HK-2 (cell line): ENCODE measurements at regions not wholly inside any gene's neighbourhood (a gene's known extent, or its start where the extent isn't known, plus 50 kb on each side); places are given as distances from the start of the nearest gene placed in this dataset.
A peak's percentile ranks its signal among the peaks of the same experiment; 100 is the strongest.

Source experiments
- DNase-seq: peaks from one replicate; pipeline ENCODE4 v3.0.0-alpha.2; 2018; ENCODE audit not compliant: unreplicated experiment

DNA sequence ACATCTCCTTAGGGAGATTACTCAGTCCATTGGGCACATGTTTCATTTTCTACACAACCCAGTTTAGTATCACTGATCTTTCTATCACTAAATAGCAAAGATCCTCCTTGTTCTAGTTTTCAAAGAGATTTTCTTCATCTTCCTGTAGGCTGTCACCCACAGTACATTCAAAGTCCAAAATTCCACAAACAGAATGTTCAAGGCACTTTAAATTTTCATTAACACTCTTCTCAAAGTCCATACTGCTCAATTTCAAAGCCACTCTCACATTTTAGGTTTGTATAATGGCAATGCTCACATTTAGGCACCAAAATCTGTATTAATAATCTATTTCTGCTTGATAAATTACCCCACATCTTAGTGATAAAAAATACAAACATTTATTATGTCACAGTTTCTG lies 152.8 kb downstream of the FSIP2 start:
- no peak for DNase-seq

DNA sequence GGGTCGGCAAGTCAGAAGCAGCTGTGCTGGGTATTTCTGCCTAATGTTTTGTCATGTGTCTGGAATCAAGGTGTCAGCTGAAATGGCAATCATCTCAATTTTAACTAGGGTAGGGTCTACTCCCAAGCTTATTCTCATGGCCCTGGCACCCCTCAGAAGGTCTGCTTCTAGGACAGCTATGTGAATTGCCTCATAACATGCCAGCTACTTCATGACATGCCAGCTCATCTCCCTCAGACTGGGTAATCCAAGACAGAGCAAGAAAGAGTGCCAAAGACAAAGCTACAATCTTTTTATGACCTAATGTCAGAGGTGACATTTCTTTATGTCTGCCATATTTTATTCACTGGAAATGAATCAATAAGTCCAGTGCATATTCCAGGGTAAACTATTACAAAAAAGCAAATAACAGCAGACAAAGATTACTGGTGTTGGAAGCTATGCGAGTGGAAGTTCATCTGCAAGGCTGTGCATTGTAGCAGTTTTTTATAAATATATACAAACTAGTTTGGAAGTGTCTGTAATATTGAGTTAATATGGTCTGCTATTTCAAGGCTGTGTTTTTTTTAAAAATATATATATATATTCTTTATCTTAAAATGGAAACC lies 153.3 kb downstream of the FSIP2 start:
- no peak for DNase-seq

DNA sequence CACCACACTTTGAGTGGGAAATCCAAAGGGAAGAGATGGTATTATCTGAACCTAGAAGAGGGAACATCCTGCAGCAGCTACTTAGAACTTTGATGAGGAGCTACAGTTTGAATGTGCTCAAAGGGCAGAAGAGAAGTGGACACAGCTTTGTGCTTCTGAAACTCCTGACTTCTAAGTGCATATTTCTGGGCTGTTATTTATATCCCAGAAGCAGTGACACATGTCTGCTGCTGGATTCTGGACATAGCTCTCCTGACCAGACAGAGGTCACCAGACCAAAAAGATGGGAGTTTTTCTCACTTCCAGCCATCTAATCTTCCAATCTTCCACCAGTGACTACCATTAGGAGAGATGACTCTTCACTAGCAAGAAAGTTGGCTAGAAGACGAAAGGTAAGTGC lies 153.9 kb downstream of the FSIP2 start:
- DNase-seq: no peak

DNA sequence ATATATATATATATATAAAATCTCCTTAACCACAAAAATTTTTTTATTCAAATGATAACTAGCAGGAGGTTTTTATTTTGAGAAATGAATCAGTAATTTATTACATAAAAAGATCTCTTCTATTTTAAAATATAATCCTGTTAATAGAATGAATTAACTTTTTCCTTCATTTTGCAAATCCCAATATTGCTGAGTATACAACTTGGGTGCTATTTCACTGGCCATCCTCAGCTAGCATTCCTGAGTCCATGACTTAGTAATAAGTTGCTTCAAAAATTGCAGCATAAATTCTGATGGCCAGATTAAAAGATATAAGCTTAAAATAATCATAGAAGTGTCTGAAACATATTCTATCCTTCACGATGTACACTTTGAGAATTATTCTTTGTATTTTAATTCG lies 155.6 kb downstream of the FSIP2 start:
- no peak for DNase-seq

DNA sequence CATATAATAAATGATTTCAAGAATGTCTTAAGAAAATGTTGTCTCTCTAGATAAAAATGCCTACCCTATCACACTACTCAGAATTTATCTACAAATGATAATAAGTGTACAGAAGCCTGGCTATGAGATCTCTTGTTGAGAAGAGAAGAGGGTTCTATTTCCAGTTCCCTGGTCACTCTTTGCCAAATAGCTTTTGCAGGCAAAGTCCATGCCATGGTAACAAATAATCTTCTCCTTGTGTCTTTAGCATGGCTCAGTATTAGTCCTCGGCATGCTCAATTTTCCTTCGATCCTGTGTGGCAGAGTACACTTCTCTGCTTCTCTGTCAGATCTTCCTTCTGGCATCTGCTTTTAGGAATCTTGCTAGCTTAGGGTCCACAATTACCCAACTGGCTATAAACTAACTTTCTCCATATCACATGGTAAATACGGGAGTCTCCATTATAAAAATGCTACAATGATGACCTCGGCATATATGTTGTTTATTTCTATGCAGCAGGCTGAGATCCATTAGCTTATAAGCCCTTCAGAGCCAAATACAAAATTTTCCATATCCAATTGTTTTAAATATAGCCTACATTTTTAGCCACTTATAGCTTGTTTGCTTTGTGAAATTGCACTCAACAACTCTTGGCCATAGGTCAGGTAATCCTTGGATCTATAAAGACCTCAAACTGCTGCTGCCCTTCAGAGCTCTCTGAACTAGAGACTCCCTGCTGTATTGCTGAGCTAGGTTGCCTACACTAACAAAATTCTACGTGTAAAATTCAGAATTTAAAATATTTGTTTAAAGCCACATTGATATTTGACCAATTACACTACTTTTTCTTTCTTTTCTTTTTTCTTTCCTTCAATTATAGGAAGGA lies 157.5 kb downstream of the FSIP2 start:
- no peak for DNase-seq

DNA sequence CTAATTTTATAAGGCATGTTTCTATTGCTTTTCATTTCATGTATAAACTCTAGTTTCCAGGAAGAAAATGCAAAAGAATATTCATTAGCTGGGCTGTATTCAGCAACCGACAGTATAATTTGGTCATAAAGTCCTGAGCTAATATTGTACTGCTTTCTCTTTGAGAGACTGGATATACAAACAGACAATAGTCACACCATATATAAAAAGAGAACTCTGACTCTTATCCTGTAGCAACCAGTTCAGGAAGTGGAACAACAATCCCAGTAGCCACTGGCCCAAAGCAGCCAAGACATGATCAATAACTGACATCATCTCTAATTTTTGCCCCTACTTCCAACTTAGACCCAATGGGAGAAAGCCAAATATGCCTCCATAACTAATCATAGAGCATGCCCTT lies 160.8 kb downstream of the FSIP2 start:
- DNase-seq: no peak

DNA sequence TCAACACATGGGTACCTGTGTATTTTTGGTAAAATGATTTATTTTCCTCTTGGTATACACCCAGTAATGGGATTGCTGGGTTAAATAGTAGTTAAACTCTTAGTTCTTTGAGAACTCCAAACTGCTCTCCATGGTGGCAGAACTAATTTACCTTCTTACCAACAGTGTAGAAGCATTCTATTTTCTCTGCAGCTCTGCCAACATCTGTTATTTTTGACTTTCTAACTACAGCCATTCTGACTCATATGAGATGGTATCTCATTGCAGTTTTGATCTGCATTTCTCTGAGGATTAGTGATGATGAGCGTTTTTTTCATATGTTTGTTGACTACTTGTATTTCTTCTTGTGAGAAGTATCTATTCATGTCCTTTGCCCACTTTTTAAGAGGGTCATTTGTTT lies 180.6 kb downstream of the FSIP2 start:
- no peak for DNase-seq

DNA sequence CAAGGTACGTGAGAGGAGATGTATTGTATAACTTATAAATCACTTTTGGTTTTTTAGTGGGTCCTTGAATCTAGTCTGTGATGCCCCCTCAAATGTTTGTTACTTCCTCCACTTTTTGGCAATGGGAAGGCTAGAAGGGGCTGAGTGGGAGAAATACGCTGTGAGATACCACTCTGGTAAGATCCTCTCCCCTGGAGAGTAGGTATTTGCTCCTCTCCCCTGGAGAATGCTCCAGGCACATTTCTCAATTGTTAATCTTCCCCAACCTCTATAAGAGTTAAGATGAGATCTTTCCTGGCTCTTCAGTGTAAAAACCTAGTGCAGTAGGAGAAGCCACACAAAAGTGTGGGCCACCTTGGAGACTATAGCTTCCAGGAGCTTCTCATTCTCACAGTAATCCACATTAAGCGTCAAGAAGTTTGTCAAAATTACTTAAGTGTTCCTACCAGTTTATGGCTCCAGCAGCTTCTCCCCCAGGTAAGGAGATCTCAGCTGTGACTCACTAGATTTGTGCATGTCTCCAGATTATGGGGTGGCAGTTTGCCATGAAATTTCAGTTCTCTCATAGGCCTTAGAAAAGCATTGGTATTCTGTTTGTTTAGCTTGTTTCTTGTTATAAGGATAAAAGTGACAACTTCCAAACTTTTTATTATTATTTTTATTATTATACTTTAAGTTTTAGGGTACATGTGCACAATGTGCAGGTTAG lies 182.6 kb downstream of the FSIP2 start:
- DNase-seq: no peak

DNA sequence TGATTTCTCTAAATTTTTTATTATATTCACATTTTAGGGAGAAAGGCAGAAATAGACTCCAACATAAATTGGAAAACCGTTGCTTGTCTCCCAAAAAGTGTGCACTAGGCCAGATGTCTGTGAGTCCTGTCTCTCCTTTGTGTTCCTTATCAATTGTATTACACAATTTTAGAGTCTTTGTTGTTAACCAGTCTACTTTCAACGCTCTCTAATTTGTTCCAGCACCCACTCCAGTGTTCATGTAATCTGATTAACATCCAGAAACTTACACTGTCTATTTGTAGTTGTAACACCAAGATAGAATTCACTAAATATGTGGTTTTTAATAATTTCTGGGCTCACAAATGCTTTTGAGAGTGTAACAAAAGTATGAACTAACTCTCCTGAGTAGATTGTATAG lies 195.6 kb downstream of the FSIP2 start:
- no peak for DNase-seq

DNA sequence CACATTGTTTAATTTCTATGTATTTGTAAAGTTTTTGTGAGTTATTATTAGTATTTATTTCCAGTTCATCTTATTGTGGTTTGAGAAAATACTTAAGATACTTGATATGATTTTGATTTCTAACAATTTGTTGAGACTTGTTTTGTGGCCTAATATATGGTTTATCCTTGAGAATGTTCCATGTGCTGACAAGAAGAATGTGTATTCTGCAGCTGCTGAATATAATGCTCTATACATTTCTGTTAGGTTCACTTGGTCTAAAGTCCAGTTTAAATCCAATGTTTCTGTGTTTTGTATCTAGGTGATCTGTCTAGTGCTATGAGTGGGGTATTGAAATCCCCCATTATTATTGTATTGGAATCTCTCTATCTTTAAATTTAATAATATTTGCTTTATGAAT lies 201.3 kb downstream of the FSIP2 start:
- DNase-seq: no peak

DNA sequence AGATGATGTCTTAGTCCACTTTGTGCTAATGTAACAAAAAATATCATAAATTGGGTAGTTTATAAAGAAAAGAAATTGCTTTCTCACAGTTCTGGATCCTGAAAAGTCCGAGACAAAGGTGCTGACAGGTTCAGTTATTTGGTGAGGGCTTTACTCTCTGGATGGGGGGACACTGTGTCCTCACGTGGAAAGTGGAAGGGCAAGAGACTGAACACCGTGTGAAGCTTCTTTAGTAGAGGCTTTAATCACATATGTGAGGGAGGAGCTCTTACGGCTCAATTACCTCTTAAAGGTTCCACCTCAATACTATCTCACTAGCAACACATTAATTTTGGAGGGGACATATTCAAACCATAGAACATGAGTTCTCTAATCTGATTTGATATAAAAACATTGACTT lies 204.3 kb downstream of the FSIP2 start:
- no peak for DNase-seq

DNA sequence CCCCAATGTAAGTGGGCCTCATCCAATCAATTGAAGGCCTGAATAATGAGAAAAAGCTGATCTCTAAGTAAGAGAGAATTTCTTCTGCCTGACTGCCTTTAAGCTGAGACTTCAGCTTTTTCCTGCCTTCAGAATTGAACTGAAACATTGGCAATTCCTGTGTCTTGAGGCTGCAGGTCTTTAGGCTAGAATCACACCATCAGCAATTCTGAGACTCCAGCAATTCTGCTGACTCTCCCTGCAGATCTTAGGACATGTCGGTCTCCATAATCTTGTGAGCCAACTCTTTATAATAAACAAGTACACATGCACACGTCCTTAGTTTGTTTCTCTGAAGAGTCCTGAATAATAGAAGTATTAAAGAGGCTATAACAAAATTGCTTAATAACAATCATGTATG lies 209.1 kb downstream of the FSIP2 start:
- DNase-seq: no peak

DNA sequence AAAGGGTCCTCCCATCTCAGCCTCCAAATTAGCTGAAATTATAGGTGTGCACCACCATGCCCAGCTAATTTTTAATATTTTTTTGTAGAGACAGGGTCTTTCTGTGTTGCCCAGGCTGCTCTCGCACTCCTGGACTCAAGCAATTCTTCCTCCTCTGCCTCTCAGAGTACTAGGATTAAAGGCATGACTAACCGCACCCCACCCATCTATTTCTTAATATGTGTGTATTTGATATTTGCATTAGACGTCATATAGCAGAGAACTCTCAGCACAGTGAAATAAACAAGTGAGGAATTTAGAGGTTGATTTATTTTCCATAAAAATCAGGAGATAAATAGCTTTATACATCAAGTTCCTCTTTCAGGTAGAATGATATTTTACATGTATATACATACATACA lies 213.5 kb downstream of the FSIP2 start:
- DNase-seq: no peak

DNA sequence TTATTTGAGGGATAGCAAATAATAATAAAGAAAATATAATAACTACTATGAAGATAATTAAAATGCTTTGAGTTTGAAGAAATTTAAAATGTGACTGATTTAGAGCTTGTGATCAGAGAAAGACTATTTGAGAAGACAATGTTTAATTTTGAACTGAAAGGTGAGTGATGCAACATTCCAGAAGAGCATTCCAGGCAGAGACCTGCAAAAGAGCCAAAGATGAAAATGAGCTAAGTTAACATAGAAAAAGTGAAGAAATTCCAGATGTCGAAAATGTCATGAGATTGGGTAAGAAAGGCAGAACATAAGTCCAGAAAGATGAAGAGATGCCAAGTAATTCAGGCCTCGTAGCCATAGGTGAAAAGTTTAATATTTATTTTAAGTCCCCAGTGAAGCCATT lies 215.8 kb downstream of the FSIP2 start:
- DNase-seq: no peak

DNA sequence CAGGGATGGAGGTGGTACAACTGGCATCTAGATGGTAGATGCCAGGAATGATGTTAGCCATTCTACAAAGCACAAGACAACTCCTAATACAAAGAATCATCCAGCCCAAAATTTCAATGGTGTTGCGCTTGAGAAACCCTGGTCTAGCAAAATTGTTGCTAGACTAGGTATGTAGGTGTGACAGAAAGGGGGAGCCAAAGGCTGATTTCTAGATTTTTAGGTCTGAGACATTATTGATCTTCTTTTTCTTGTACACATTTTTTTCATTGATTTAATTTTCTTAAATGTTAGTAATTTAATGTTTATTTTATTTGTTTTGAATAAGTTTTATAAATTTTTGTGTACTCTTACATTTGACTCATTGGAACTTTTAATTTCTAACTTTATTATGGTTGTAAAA lies 216.4 kb downstream of the FSIP2 start:
- DNase-seq: no peak

DNA sequence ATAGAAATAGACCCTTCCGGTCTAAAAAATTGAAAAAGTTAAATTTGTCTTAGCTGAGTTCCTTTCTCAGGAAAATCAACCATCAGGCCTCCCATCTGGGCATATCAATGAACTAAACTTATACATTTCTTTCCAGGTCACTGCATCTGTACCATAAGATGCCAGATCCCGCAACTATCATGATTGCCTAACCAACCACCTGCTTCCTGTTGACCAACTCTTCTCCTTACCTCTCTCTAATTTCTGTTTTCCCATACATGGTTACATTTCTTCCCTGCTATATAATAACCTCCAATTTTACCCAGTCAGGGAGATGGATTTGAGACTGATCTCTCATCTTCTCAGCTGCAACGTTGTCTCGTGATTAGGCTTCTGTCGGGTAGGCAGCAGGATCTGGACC lies 228.7 kb downstream of the FSIP2 start:
- DNase-seq: no peak

DNA sequence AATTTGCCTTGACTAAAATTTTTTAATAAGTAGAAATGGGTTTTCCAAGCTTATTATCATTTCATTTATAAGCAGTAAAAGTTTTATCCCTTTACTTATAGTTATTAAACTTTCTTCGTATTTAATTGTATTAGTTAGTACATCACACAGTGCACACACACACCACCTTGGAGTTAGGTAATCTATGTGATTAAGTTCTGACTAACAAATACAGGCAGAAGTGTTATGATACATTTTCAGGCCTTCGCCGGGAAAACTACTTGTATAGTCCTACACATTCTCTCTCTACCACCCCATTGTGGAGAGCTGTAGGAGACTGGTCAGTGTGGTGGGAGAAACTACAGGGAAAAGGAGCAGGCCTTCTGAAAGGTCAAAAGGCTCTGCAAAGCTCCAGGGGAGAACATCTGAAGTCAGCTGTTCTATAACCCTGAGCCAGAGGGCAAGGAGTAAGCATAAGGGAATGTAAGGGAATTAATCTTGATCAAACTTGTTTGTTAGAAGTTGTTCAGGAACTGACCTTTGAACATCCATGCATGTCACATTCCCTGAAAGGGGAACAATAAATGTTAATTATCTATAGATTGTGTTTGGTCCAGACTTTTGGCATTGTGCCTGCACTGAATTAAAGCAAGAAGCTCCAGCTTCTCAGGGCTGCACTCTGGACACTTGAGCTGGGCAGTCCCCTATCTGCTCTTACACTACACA lies 231.7 kb downstream of the FSIP2 start:
- DNase-seq: no peak

DNA sequence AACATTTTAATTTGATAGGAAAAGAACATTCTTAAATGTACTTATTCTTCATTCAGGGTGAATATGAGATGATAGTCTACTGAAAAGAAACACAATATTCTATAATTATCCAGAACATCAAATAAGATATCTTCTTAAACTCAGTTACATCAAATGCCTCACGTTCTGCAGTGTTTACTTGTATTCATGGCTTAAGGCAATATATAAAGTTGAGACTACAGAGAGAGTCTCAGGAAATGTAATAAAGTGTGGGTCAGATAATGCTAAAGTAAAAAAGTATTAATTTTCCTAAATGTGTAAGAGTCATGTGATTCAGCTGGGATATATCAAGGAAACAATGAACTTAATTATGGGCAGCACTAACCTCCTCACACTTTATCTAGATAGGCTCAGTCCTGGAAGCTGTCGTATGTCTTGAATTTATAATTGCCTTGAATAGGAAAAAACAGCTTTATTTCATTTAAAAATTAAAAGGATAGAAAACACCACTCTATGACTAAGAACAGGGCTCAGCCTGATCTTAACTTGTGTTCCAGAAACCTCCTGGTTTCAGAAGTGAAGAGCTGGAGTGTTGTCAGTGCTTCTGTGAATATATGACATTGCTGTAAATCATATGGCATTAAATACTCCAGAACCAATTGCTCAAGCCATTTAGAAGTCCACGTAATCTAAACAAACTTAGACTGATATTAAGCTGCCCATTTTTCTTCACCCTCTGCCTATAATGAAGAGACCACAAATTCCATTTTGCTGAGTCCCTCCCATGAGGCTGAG lies 240.2 kb downstream of the FSIP2 start:
- no peak for DNase-seq

DNA sequence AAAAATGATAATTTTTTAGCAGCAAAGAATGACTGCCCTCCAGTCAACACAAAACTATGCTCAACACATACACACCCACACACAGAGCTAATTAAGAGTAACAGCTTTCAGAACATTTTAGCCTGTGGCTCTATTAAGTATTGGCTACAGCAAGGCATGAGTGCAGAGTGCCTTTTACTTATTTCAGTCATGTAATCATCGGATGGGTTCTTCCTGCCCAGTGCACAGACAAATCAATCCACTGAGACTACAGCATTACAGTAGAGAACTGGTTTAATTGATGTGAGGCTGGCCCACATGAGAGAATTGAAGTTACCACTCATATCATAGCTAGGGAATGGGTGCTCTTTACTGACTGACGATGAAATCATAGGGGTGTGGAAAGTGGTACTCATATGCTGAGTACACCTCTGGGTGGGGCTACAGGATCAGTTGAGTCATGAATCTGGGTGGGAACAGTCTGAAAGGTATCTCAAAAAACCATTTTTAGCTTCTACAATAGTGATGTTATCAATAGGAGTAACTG lies 241.0 kb downstream of the FSIP2 start:
- peak; percentile 11 for DNase-seq

DNA sequence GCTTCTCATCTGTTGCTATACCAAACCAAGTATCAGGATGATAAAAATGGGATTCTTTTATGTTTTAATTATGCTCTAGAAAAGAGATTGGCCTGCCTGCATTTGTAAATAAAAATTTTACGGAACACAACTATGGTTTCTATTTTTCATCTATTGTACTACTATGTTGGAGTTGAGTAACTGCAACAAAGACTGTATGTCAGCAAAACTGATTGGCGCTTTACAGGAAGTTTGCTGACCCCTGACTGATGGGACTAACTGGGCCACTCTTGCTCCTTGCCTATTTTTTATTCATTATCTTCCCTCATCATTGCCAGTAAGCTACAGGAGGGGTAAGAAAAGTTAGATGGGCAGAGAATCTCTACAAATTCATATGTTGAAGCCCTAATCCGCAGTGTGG lies 242.3 kb downstream of the FSIP2 start:
- DNase-seq: no peak

DNA sequence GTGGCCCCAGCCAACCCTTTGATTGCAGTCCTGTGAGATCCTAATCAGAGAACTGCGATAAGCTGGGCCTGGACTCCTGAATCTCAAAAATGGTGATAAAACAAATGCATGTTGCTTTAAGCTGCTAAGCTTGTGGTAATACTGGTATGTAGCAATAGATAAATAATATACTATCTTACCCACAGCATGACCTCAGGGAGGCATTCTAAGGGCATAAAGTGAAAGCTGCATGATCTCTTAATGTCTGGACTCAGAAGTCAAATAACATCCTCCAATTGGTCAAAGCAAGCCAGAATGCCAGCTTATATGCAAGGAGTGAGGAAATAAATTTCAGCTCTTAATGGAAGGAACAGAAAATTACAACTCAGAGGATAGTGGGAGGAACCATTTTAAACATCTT lies 246.1 kb downstream of the FSIP2 start:
- no peak for DNase-seq
